BJ (cell line): ENCODE measurements at regions not wholly inside any gene's neighbourhood (a gene's known extent, or its start where the extent isn't known, plus 50 kb on each side); places are given as distances from the start of the nearest gene placed in this dataset.

Experiments used
- CTCF ChIA-PET: fragments of 350-600 bp; formaldehyde crosslinking; extraction: SDS; loops from one replicate; lab custom pipeline; 2021; ENCODE audit warnings: antibody characterized with exemption, inconsistent platforms; lab: Yijun Ruan, JAX
- POLR2A ChIA-PET: fragments of 300-600 bp; sonication (Branson Sonifier 250); formaldehyde crosslinking; extraction: SDS; loops from one replicate; lab custom pipeline; 2021; ENCODE audit warnings: antibody characterized with exemption; lab: Charles Lee
- DNase-seq: peaks from one replicate; pipeline ENCODE4 v3.0.0-alpha.2; 2011; ENCODE audit warnings: low read depth
- H3K27me3 ChIP-seq: 2 replicates; pipeline ENCODE4 v1.6.0; 2011; ENCODE audit warnings: low read length; ENCODE audit not compliant: control insufficient read depth, insufficient read depth
- H3K36me3 ChIP-seq: 2 replicates; pipeline ENCODE4 v1.5.1; 2011; ENCODE audit warnings: low read length; ENCODE audit not compliant: control insufficient read depth, insufficient read depth
- H3K4me3 ChIP-seq: 2 replicates; pipeline ENCODE4 v1.5.1; 2011; ENCODE audit warnings: low read depth, mild to moderate bottlenecking, control low read depth, low read length
- CTCF ChIP-seq: IDR thresholded peaks from 2 replicates; pipeline ENCODE4 v1.5.1; 2011; ENCODE audit warnings: low read depth, mild to moderate bottlenecking, control low read depth, inconsistent platforms, low read length, moderate library complexity; ENCODE audit not compliant: insufficient read depth

GRCh38 chr10:129275886-129276285 lies 191.2 kb upstream of the MGMT start:
- ChIA-PET CTCF (no interaction called here), POLR2A (no interaction called here)
- no peak overlapping the region for H3K4me3 ChIP-seq
- no peaks in the 10 kb centered on the region for H3K27me3 ChIP-seq
- H3K36me3 ChIP-seq, result no peaks in the 10 kb centered on the region
- no peak for TF ChIP-seq CTCF
- no peak for DNase-seq

GRCh38 chr10:129277084-129277483 lies 190.0 kb upstream of the MGMT start:
- no peaks in the 10 kb centered on the region for H3K27me3 ChIP-seq
- no peak for TF ChIP-seq CTCF
- no peak overlapping the region for H3K4me3 ChIP-seq
- POLR2A ChIA-PET, result no interaction called here
- DNase-seq, result no peak
- CTCF ChIA-PET, result no interaction called here
- H3K36me3 ChIP-seq, result no peaks in the 10 kb centered on the region

GRCh38 chr10:129277841-129278240 lies 189.2 kb upstream of the MGMT start:
- CTCF ChIA-PET, result no interaction called here

DNA sequence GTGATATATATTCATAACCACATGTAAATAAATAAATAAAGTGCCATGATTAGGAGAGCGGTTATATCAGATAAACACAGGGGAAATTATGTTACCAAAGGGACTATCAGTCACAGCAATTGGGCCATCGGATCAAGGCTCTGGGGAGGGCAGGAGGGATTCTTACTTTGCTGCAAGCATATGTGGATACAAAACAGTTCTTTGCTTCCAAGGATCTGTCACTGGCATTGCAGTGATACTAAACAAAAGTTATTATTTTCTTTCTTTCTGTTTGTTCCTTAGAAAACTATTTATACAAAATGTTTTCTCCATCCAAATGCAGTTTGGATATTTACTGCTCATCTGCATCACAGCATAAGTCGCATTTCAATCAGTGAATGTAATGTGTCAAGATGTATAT lies 188.4 kb upstream of the MGMT start:
- DNase-seq, result no peak
- Histone ChIP-seq H3K27me3 (no peaks in the 10 kb centered on the region), H3K4me3 (no peak overlapping the region), H3K36me3 (no peaks in the 10 kb centered on the region)
- no peak for TF ChIP-seq CTCF
- ChIA-PET POLR2A (no interaction called here), CTCF (no interaction called here)

More at GRCh38 chr10:129277841-129278240, 189.2 kb upstream of the MGMT start:
- POLR2A ChIA-PET, result no interaction called here
- H3K27me3 ChIP-seq, result no peaks in the 10 kb centered on the region
- no peak overlapping the region for H3K4me3 ChIP-seq
- no peak for DNase-seq
- no peak for TF ChIP-seq CTCF
- H3K36me3 ChIP-seq, result no peaks in the 10 kb centered on the region

DNA sequence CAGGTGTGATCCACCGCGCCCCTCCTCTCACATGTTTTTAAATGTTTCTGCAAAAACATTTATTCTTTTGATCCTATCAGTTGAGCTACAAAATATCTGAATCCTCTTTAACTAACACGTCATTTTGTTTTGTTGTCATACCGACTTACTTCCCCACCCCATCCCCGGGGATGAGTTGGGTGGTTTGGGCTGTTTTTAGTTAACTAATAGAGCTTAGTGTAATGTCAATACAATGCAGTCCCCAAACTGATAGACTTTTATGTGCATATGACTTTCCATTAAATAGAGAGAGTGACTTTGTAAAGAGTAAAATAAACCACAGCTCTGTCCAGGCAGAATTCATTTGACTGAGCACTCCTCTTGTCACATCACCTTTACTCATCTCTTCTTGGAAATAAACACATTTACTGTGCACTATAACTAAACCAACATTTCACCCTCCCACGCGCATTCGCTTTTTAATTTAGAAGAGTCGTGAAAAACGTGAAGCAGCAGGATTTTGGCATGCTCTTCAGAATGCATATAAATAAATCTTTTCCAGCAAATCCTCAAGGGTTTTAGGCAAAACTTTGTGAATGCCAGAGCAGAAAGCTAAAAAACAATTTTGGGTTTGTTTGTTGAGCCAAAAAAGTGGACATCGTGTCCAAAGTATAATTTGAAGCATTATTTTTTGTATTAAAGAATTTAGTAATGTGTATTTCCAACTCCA lies 187.4 kb upstream of the MGMT start:
- DNase-seq, result no peak
- ChIA-PET CTCF (no interaction called here), POLR2A (no interaction called here)
- no peaks in the 10 kb centered on the region for H3K27me3 ChIP-seq
- TF ChIP-seq CTCF, result no peak
- H3K4me3 ChIP-seq, result no peak overlapping the region
- H3K36me3 ChIP-seq, result no peaks in the 10 kb centered on the region
